HL-60 (cell line): ENCODE measurements at regions not wholly inside any gene's neighbourhood (a gene's known extent, or its start where the extent isn't known, plus 50 kb on each side); places are given as distances from the start of the nearest gene placed in this dataset.

Experiments
- DNase-seq, 2 experiments: peaks; one replicate each; pipeline ENCODE4 v3.0.0-alpha.2; 2010 to 2020; ENCODE audit warnings: low read depth in 1 of 2, low spot score in 1 of 2
- H3K27ac ChIP-seq: fragments of 250-450 bp; sonication (Bioruptor Pico); replicated peaks from 2 replicates; pipeline ENCODE4 v1.5.1; 2020; ENCODE audit warnings: mild to moderate bottlenecking, moderate library complexity
- H3K27me3 ChIP-seq: fragments of 250-450 bp; sonication (Bioruptor Pico); 2 replicates; pipeline ENCODE4 v1.5.1; 2021; ENCODE audit warnings: mild to moderate bottlenecking, moderate library complexity; ENCODE audit not compliant: insufficient read depth, poor library complexity, severe bottlenecking
- H3K4me3 ChIP-seq: replicated peaks from 2 replicates; pipeline ENCODE4 v1.5.1; 2011; ENCODE audit warnings: mild to moderate bottlenecking, control low read depth, low read length; ENCODE audit not compliant: insufficient read depth
- GABPA ChIP-seq: IDR thresholded peaks from 2 replicates; pipeline ENCODE4 v1.6.1; 2012; ENCODE audit warnings: low read depth
- POLR2AphosphoS5 ChIP-seq: IDR thresholded peaks from 2 replicates; pipeline ENCODE4 v1.6.1; 2012; ENCODE audit warnings: low read depth
- REST ChIP-seq: IDR thresholded peaks from 2 replicates; pipeline ENCODE4 v1.6.1; 2012; ENCODE audit warnings: low read depth; ENCODE audit not compliant: insufficient replicate concordance
- SPI1 ChIP-seq: IDR thresholded peaks from 2 replicates; pipeline ENCODE4 v1.6.1; 2012; ENCODE audit warnings: low read depth, mild to moderate bottlenecking, borderline replicate concordance
- TF ChIP-seq, protein P1 (sequence below): IDR thresholded peaks from one replicate; pipeline ENCODE4 v1.5.1; 2011; ENCODE audit warnings: low read length, control low read depth, inconsistent platforms; ENCODE audit not compliant: insufficient read depth

- TF ChIP-seq POLR2AphosphoS5 (no peak), REST (no peak), SPI1 (no peak), GABPA (no peak)
- TF ChIP-seq, protein P1, sequence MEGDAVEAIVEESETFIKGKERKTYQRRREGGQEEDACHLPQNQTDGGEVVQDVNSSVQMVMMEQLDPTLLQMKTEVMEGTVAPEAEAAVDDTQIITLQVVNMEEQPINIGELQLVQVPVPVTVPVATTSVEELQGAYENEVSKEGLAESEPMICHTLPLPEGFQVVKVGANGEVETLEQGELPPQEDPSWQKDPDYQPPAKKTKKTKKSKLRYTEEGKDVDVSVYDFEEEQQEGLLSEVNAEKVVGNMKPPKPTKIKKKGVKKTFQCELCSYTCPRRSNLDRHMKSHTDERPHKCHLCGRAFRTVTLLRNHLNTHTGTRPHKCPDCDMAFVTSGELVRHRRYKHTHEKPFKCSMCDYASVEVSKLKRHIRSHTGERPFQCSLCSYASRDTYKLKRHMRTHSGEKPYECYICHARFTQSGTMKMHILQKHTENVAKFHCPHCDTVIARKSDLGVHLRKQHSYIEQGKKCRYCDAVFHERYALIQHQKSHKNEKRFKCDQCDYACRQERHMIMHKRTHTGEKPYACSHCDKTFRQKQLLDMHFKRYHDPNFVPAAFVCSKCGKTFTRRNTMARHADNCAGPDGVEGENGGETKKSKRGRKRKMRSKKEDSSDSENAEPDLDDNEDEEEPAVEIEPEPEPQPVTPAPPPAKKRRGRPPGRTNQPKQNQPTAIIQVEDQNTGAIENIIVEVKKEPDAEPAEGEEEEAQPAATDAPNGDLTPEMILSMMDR: no peak
Measured at GRCh38 chr5:86175224-86175623, 442.5 kb upstream of the COX7C start.

GRCh38 chr5:86199287-86199686 lies 418.5 kb upstream of the COX7C start:
- Histone ChIP-seq H3K27me3 (no peaks in the 10 kb centered on the region), H3K27ac (no peak overlapping the region), H3K4me3 (no peak overlapping the region)
- no peak for DNase-seq
- TF ChIP-seq REST (no peak), GABPA (no peak), SPI1 (no peak), POLR2AphosphoS5 (no peak)
- TF ChIP-seq, protein P1: no peak

More at GRCh38 chr5:86175224-86175623, 442.5 kb upstream of the COX7C start:
- Histone ChIP-seq H3K4me3 (no peak overlapping the region), H3K27ac (no peak overlapping the region), H3K27me3 (no peaks in the 10 kb centered on the region)
- no peak for DNase-seq

GRCh38 chr5:86228147-86228546 lies 389.6 kb upstream of the COX7C start:
- Histone ChIP-seq H3K4me3 (no peak overlapping the region), H3K27me3 (no peaks in the 10 kb centered on the region), H3K27ac (no peak overlapping the region)
- no peak for DNase-seq
- no peak for TF ChIP-seq SPI1
- TF ChIP-seq, protein P1: no peak
- no peak for TF ChIP-seq REST
- TF ChIP-seq POLR2AphosphoS5: no peak
- TF ChIP-seq GABPA: no peak
